ENCODE measurements at regions not wholly inside any gene's neighbourhood (a gene's known extent, or its start where the extent isn't known, plus 50 kb on each side); places are given as distances from the start of the nearest gene placed in this dataset.

- TF ChIP-seq CTCF (IDR thresholded peaks at IDR 0.05; ENCODE audit: insufficient read depth, low read depth, low read length) = no peak
- TF ChIP-seq EZH2 (IDR thresholded peaks at IDR 0.05; ENCODE audit: insufficient read depth, low read length) = no peak
Measured at GRCh38 chr4:98744372-98745150, 86.2 kb upstream of the TSPAN5 start.
